NB4 (cell line): ENCODE measurements at regions not wholly inside any gene's neighbourhood (a gene's known extent, or its start where the extent isn't known, plus 50 kb on each side); places are given as distances from the start of the nearest gene placed in this dataset.

ENCODE experiments used
- MYC ChIP-seq: IDR thresholded peaks from 2 replicates; pipeline ENCODE4 v1.6.1; 2011; ENCODE audit warnings: low read depth, low read length
- POLR2A ChIP-seq: IDR thresholded peaks from 2 replicates; pipeline ENCODE4 v1.6.1; 2011; ENCODE audit warnings: mild to moderate bottlenecking; ENCODE audit not compliant: insufficient read length; ENCODE audit errors: extremely low read depth
- TF ChIP-seq, protein P1 (sequence below): IDR thresholded peaks from one replicate; pipeline ENCODE4 v1.5.1; 2012; ENCODE audit warnings: low read depth, low read length
- TF ChIP-seq, protein P2 (sequence below): IDR thresholded peaks from 2 replicates; pipeline ENCODE4 v1.6.1; 2011; ENCODE audit warnings: low read depth, low read length

DNA sequence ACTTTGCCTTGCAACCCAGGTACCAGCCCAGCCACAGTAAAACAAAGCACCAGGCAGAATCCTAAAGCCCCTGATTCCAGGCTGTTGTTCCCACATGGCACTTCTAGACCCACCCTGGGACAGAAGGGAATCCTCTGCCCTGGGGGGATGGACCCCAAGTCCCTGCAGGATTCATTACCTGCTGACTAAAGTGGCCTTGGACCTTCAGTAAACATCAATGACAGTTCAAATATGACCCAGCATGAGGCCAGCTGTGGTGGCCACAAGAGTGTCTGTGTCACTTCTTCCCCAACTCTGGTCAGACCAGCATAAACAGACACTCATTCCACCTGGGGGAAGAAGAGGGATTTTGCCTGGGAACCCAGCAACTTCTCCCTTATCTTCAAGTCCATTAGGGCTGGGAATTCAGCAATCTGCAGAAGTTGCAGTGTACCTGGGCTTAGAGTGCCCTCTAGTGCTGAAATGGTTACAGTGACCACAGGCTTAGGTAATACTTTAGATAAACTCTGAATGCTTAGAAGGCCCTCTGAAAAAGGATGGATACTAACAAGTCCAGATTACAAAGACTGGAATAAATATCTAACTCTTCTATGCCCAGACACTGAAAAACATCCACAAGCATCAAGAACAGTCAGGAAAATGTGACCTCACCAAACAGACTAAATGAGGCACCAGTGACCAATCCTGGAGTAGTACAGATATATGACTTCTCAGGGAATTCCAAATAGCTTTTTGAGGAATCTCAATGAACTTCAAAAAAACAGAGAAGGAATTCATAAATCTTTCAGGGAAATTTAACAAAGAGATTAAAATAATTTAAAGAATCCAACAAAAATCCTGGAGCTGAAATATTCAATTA is 108.5 kb upstream of the TMEM168 start:
- TF ChIP-seq POLR2A (no peak), MYC (no peak)
- TF ChIP-seq, protein P1, sequence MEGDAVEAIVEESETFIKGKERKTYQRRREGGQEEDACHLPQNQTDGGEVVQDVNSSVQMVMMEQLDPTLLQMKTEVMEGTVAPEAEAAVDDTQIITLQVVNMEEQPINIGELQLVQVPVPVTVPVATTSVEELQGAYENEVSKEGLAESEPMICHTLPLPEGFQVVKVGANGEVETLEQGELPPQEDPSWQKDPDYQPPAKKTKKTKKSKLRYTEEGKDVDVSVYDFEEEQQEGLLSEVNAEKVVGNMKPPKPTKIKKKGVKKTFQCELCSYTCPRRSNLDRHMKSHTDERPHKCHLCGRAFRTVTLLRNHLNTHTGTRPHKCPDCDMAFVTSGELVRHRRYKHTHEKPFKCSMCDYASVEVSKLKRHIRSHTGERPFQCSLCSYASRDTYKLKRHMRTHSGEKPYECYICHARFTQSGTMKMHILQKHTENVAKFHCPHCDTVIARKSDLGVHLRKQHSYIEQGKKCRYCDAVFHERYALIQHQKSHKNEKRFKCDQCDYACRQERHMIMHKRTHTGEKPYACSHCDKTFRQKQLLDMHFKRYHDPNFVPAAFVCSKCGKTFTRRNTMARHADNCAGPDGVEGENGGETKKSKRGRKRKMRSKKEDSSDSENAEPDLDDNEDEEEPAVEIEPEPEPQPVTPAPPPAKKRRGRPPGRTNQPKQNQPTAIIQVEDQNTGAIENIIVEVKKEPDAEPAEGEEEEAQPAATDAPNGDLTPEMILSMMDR, result peak; percentile 95
- TF ChIP-seq, protein P2, sequence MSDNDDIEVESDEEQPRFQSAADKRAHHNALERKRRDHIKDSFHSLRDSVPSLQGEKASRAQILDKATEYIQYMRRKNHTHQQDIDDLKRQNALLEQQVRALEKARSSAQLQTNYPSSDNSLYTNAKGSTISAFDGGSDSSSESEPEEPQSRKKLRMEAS, result no peak
